Pancreas (tissue), 10 donors: ENCODE measurements at regions not wholly inside any gene's neighbourhood (a gene's known extent, or its start where the extent isn't known, plus 50 kb on each side); places are given as distances from the start of the nearest gene placed in this dataset.
A peak's percentile ranks its signal among the peaks of the same experiment; 100 is the strongest.

Experiments
- ATAC-seq, 4 donors: fragments of 200-7000 bp; cut with Tn5 transposase; one replicate each; pipeline versions ENCODE4 v1.8.0 to v1.9.1; 2020; ENCODE audit warnings: mild to moderate bottlenecking in 4 of 4, moderate library complexity in 4 of 4
- DNase-seq, 6 donors: peaks; one replicate each; pipeline ENCODE4 v3.0.0-alpha.2; 2020
- FAIRE-seq: peaks from 2 replicates; lab custom pipeline; 2012; peaks lifted over from hg19 to GRCh38; lab: Jason Lieb, UNC
- H3K27ac ChIP-seq, 4 donors: fragments of 200-600 bp; sonication (generic); 1 replicate in 3 of 4; 2 replicates in 1 of 4; pipeline versions ENCODE4 v1.5.0 to v1.8.0; 2020
- H3K27me3 ChIP-seq, 4 donors: fragments of 200-600 bp; one replicate each; pipeline ENCODE4 v1.8.0; 2021
- H3K36me3 ChIP-seq, 3 donors: fragments of 200-600 bp; sonication (generic) in 1 of 3; one replicate each; pipeline versions ENCODE4 v1.5.0 to v1.8.0; 2020 to 2021
- H3K4me1 ChIP-seq, 3 donors: fragments of 200-600 bp; one replicate each; pipeline ENCODE4 v1.8.0; 2021
- H3K4me3 ChIP-seq, 4 donors: fragments of 200-600 bp; sonication (generic) in 2 of 4; one replicate each; pipeline versions ENCODE4 v1.5.0 to v1.8.0; 2020 to 2021
- H3K9me3 ChIP-seq, 4 donors: fragments of 200-600 bp; one replicate each; pipeline ENCODE4 v1.8.0; 2021
- WGBS, 2 donors: extraction: QIAGEN DNeasy Blood & Tissue Kit; methylation state at CpG; one replicate each; pipeline ENCODE4 v1.1.7; 2013; 5-methylcytosine and 5-hydroxymethylcytosine counted together
- intact Hi-C, 3 donors: fragments of 100-400 bp; cut with DNase I; formaldehyde crosslinking; loops; one replicate each; pipeline versions ENCODE4 v1.11.1 to v1.14.2; 2022
- TF ChIP-seq, protein P1 (sequence below), 4 donors: fragments of 200-600 bp; sonication (generic) in 3 of 4; IDR thresholded peaks; one replicate each; pipeline versions ENCODE4 v1.5.0 to v1.8.0; 2021; ENCODE audit warnings: antibody characterized with exemption in 4 of 4
- donor health status: healthy with polysubstance abuse.
- donor health status: DM: no; HTN: no; CAD: no; lungs with moderate emphysema.
- donor health status: DM: no; HTN: no; CAD: no.
- donor health status: control.
- donor health status: control.
- donor health status: Bipolar disorder and iron deficiency.
- donor health status: DM: yes; HTN: yes; CAD: no.
- donor health status: DM: no; HTN: no; CAD: no.
- donor health status: DM: no; HTN: no; CAD: no.
- donor health status: DM: yes; HTN: yes; CAD: no.

DNA sequence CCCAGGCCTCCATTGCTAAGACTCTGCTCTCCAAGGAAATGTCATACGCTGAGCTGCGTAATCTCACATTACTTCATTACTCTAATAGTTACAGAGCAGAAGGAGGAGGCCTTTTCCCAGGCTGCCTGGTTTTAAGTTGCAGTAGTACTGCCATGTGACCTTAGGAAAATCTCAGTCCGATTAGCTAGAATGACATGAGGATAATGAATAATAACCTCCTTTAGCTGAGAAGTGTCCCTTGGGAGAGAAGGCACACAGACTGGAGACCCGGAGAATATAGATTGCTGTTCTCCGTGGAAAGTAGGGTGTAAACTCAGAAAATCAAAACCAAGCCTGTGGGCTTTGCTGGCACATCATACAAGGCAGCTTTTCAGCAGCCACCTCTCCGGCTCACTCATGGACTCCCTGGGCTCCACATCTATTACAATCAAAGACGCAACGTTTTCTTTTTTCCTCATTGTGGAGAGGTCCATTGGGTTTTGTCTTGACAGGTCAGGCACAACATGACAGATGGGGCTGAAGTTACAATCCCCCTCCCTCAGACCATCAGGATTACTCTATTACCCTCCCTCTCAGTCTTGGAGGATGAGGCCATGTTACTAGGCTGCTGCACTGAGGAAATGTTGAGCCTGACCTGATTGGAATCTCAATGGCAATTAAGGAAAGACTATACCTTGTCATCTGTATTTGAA lies 134.8 kb upstream of the MB21D2 start:
- Histone ChIP-seq H3K27me3 (no peaks in the 10 kb centered on the region), H3K4me1 (no peaks in the 10 kb centered on the region), H3K27ac (no peak overlapping the region), H3K36me3 (no peaks in the 10 kb centered on the region), H3K9me3 (no peaks in the 10 kb centered on the region), H3K4me3 (no peak overlapping the region)
- no peak for ATAC-seq
- 65 to 69% methylated on average over 8 of the region's 8 CpGs for WGBS, 2 donors
- intact Hi-C loops, result no loop called here
- FAIRE-seq, result no peak
- no peak for DNase-seq
- TF ChIP-seq, protein P1, sequence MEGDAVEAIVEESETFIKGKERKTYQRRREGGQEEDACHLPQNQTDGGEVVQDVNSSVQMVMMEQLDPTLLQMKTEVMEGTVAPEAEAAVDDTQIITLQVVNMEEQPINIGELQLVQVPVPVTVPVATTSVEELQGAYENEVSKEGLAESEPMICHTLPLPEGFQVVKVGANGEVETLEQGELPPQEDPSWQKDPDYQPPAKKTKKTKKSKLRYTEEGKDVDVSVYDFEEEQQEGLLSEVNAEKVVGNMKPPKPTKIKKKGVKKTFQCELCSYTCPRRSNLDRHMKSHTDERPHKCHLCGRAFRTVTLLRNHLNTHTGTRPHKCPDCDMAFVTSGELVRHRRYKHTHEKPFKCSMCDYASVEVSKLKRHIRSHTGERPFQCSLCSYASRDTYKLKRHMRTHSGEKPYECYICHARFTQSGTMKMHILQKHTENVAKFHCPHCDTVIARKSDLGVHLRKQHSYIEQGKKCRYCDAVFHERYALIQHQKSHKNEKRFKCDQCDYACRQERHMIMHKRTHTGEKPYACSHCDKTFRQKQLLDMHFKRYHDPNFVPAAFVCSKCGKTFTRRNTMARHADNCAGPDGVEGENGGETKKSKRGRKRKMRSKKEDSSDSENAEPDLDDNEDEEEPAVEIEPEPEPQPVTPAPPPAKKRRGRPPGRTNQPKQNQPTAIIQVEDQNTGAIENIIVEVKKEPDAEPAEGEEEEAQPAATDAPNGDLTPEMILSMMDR (IDR thresholded peaks at IDR 0.05), result no peak

DNA sequence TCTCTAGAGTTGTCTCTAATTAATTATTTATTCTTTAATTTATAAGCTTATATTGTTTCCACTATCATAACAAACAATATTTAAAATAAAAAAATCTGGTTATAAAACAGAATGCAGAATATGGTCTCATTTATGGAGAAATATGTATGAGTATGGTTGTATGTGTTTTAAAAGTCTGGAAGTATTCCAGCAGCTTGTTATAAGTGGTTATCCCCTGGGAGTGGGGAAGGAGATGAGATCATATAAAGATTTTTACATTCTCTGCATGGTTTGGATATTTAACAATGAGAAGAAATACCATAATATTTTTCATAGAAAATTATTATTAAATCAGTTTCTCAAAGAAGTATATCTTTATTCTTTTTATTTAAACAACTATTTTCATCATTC lies 135.4 kb upstream of the MB21D2 start:
- TF ChIP-seq, protein P1 (IDR thresholded peaks at IDR 0.05), result no peak
- no peaks in the 10 kb centered on the region for H3K4me1 ChIP-seq
- no peak overlapping the region for H3K4me3 ChIP-seq
- no peak overlapping the region for H3K27ac ChIP-seq
- peak; percentile 5 for FAIRE-seq
- no peaks in the 10 kb centered on the region for H3K27me3 ChIP-seq
- intact Hi-C loops, result no loop called here
- H3K36me3 ChIP-seq, result no peaks in the 10 kb centered on the region
- DNase-seq, result no peak
- ATAC-seq, result no peak
- no peaks in the 10 kb centered on the region for H3K9me3 ChIP-seq

DNA sequence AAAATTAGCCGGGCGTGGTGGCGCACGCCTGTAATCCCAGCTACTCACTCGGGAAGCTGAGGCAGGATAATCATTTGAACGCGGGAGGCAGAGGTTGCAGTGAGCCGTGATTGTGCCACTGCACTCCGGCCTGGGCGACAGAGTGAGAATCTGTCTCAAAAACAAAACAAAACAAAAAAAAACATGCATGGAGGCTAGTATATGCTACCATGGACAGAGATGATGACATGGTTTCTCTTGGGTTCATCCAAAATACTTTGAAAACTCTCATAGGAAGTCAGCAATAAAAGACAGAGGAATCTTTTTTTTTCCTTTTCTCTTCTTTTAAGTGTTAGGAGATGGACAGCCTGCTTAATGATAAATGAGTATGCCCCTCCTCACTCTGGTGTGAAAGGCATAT lies 137.7 kb upstream of the MB21D2 start:
- no peak for FAIRE-seq
- Histone ChIP-seq H3K27ac (no peak overlapping the region), H3K36me3 (no peaks in the 10 kb centered on the region), H3K4me1 (no peaks in the 10 kb centered on the region), H3K27me3 (no peaks in the 10 kb centered on the region), H3K4me3 (no peak overlapping the region), H3K9me3 (no peaks in the 10 kb centered on the region)
- 67 to 74% methylated on average over 10 of the region's 10 CpGs for WGBS, 2 donors
- TF ChIP-seq, protein P1 (IDR thresholded peaks at IDR 0.05), result no peak
- intact Hi-C loops, result no loop called here
- no peak for ATAC-seq
- DNase-seq, result no peak

DNA sequence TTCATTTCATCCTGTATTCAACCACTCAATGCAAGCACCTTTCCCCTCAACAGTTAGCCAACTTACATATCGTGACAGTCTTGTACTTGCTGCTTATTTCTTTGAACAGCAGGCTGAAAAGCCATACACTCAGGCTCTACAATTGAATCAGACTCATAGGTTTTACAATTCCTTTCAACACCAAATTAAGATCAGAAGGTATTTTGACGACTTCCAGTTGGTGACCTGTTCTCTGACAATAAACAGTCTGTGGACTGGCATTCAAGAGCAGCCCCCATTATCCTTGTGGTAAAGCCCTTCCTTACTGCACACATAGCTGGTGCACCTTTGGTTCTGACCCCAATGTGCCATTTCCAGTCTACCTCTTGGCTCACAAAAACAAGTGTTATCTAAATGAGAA lies 140.0 kb upstream of the MB21D2 start:
- H3K9me3 ChIP-seq, result no peaks in the 10 kb centered on the region
- H3K36me3 ChIP-seq, result no peaks in the 10 kb centered on the region
- FAIRE-seq (no peak), ATAC-seq (no peak), DNase-seq (no peak)
- no peaks in the 10 kb centered on the region for H3K4me1 ChIP-seq
- H3K27ac ChIP-seq, result no peak overlapping the region
- WGBS, 2 donors, result 45 to 53% methylated on average over 2 of the region's 2 CpGs
- H3K4me3 ChIP-seq, result no peak overlapping the region
- intact Hi-C loops, result no loop called here
- H3K27me3 ChIP-seq, result no peaks in the 10 kb centered on the region
- TF ChIP-seq, protein P1 (IDR thresholded peaks at IDR 0.05), result no peak

DNA sequence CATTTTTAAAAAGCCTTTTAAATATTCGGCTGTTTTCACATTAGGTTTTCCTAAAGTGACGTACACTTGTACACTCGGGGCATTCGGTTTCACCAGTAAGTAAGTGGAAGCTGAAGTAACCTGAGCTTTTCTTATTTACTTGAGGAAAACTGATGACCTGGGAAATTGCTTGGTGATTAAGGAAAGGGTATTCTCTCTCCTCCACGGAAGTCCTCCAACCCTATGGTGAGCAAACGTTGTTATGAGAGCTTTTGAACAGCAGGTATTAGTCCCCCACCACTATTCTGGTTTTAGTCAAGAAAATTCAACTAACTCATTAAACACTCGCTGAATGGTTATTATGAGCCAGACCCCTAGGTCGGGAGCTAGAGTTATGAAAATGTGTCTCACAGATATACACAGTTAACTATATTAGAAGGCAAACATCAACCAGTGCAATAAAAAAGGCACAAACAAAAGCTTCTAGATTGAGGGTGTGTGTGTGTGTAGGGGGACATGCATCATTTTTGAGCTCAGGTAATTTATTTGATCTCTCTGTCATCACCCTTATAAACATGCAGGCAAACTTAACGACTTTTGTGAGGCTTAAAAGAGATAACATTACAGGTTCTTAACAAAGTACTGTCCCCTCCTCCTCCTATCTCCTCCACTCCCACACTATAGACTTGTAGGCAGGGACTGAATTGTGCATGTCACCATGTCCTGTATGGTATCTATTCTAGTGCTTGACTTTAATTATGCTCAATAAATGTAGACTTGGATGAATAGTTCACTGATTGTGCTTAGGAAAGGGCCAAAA lies 143.3 kb upstream of the MB21D2 start:
- Histone ChIP-seq H3K27ac (no peak overlapping the region), H3K4me1 (no peaks in the 10 kb centered on the region), H3K4me3 (no peak overlapping the region), H3K9me3 (no peaks in the 10 kb centered on the region), H3K36me3 (no peaks in the 10 kb centered on the region), H3K27me3 (no peaks in the 10 kb centered on the region)
- ATAC-seq, result no peak
- TF ChIP-seq, protein P1 (IDR thresholded peaks at IDR 0.05), result no peak
- intact Hi-C loops, result no loop called here
- FAIRE-seq, result no peak
- no peak for DNase-seq
- WGBS, 2 donors, result 57 to 66% methylated on average over 9 of the region's 9 CpGs
